ENCODE measurements at regions not wholly inside any gene's neighbourhood (a gene's known extent, or its start where the extent isn't known, plus 50 kb on each side); places are given as distances from the start of the nearest gene placed in this dataset.
"Not testable (repeated sequence)": the region's sequence is repeated elsewhere in the genome, so short reads cannot be mapped to it uniquely, and the experiment has no call there.

DNA sequence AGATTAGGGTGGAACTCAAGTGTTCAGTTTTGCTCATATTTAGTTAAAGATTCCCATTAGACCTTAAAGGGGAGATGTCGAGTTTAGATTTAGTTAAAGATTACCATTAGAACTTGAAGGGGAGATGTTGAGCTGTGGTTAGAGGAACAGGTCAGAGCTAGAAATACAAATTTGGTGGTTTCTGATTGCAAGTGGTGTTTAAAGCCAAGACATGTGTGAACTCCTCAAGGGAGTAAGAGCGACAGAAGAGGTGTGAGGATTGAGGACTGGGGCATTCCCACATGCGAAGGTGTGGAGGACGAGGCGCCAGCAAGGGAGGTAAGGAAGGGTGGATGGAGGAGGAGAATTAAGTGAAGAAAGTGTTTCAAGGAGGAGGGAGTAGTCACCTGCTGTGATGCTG is 168.6 kb downstream of the IER5 start:
- DNase-seq (ENCODE audit: low spot score): no peak

GRCh38 chr1:181259026-181259745 is 170.7 kb downstream of the IER5 start:
- DNase-seq (ENCODE audit: low spot score): no peak

- no peak for DNase-seq (ENCODE audit: low spot score)
Observed at GRCh38 chr1:181260271-181260670, 171.8 kb downstream of the IER5 start.

GRCh38 chr1:181260994-181261393 is 172.5 kb downstream of the IER5 start:
- no peak for DNase-seq (ENCODE audit: low spot score)

GRCh38 chr1:181262069-181262468 is 173.6 kb downstream of the IER5 start:
- no peak for DNase-seq (ENCODE audit: low spot score)

DNA sequence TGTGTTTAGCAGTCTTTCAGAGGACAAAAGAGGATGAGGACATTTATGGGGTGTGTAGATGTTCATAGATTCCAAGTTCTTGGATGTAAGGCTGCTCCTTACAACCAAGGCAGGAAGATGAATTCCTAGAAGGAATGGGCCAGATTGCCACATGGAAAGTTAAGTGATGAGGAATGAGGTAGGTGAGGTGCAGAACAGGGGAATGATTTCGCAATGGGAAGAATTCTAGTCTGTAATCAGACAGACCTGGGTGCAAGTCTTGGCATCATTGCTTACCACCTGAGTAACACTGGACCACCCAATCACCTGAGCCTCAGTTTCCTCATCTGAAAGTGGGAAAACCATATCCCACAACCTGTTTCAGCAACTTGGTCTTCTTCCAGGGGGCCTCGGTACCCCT is 174.9 kb downstream of the IER5 start:
- no peak for DNase-seq (ENCODE audit: low spot score)

DNA sequence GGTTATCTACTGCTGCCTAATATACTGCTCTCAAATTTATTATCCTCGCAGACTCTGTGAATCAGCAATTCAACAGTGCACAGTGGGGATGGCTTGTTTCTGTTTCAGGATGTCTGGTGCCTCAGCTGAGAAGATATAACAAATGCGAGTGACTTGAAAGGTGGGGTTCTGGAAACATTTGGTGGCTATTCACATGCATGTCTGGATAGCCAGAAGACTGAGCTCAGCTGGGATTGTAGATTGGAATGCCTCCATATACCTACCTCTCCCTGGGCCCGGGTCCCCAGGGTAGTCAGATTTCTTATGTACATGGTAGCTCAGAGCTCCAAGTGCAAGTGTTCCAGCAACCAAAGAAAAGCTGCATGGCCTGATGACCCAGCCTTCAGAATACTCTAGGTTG is 176.3 kb downstream of the IER5 start:
- DNase-seq (ENCODE audit: low spot score): no peak

DNA sequence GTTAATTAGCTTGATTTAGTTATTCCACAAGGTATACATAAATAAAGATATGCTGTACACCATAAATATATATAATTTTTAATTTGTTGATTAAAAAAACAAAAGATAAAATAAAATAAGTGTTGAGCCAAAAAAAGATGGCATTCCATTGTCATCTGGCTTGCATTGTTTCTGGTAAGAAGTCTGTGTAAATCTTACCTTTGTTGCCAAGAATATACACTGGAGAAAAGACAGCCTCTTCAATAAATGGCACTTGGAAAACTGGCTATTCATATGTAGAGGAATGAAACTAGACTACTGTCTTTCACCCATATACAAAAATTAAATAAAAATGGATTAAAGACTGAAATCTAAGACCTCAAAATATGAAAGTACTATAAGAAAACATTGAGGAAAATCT is 196.5 kb downstream of the IER5 start:
- no peak for DNase-seq (ENCODE audit: low spot score)

DNA sequence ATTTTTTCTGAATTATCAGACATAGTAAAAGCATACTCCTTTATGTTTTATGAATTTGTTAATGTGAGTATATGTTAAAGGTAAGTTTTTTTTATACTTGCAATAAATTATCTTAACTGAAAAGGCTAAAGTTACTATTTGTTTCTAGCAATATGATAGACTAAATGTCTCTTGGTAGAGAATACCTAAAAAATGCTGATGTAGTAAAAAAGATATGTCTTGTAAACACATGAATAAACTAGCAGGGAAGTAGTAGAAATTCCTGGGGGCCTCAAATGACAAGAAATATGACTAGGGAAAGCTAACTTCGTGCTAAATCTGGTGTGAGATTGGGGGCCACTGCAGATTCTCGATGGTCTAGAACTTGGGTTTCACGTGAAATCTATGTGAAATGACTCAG is 188.1 kb upstream of the CACNA1E start:
- no peak for DNase-seq (ENCODE audit: low spot score)

- no peak for DNase-seq (ENCODE audit: low spot score)
Observed at GRCh38 chr1:181296180-181296579, 187.1 kb upstream of the CACNA1E start.

DNA sequence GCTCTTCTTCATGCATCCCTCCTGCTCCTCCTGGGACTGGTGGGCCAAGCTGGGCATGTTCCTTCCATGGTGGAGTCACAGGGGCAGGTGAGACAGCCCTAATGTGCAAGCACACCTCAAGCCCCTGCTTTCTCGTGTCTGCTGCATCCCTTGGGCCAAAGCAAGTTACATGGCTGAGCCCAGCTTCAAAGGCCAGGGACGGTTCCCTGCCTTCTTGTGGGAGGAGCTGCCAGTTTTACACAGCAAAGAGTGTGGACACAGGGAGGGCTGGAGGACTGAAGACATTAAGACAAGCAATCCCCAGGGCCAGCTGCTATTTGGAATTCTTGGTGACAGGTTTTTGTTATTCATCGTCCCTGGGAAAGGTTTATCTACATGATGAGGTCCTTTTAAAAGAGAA is 175.2 kb upstream of the CACNA1E start:
- no peak for DNase-seq (ENCODE audit: low spot score)

DNA sequence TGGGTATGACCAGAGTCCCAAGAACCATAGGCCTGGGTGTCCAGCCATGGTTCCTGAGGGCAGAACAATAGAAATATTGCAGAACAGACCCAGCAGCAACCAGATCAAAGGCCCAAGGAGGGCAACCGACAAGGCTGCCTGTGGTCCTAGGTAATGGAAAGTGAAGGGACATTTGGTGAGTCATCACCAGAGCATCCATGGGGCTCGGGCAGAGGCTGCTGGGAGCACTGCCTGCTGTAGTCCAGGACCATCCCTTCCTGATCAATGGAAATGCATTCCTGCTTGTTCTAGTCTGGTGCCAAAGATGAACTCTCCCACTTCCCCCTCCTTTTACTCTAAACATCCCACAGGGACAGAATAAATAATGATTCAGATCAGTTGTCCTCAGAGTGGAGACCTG is 172.8 kb upstream of the CACNA1E start:
- no peak for DNase-seq (ENCODE audit: low spot score)

DNA sequence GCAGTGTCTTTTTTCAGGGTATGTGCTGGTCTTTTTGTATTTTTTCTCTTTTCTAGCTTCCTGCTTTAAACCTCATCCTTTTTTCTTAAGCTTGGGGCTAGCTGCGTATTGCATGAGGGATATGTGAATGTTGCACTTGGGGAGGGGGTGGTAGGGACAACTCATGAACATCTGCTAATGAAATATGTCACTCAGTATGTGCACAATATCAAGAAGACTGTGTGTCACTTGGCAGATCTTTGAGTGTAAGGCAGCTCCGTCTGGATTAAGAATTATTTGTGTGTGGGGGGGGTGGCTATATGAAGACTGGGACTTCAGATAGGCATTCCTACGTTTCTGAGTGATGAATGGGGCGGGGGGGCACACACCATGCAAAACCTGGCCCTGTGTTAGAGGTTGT is 170.4 kb upstream of the CACNA1E start:
- no peak for DNase-seq (ENCODE audit: low spot score)

DNA sequence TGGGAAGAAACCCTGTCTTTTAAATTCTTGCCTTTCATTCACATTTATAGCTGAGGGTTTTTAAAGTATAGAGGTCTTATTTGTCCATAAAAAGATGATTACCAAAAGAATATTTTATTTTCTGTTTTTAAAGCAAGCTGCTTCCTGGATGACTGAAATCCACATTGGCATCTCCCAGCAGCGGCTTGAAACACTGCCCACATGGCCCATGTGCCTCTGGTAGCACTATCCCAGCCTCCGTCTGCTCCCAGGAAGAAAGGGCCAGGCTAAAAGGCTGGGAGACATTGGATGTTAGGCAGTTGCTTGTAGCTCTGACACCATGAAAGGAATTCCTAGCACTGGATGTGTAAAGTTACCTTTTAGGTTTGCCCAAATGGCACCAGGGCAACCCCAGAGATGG is 169.9 kb upstream of the CACNA1E start:
- DNase-seq (ENCODE audit: low spot score): no peak

DNA sequence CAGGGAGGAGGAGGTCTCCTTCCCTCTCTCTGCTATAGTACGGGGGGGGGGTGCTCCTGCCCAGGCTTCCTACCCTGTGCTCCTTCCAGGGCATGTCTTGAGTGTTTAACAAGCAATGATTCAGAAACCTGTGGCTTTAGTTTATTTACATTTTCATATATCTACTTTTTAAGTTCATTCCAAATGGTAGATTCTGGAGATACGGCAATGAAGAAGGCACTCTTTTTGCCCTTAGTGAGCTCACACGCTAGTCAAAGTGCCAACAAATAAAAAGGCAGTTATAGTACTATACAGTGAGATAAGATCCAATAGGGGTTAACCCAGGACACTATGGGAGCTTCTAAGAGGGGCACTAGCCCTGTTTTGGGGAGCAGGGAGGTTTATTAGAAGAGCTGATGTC is 169.3 kb upstream of the CACNA1E start:
- DNase-seq (ENCODE audit: low spot score): no peak

DNA sequence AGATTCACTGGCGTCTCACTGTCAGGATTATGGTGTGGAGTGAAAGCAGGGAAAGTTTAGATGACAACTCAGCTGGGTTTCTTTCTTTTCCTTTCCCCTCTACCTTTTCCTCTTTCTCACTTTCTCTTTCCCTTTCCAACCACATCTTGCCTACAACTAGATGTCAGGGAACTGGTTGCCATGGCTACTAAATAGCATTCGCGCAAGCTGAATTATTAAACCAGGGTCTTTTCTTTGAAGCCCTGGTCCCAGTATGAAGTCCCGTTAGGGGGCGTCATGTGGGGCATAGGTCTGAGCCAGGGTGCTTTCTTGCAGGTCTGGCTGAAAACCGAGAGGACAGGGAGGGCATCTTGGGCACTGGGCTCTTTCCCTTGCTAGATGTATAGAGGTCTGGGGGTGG is 168.4 kb upstream of the CACNA1E start:
- no peak for DNase-seq (ENCODE audit: low spot score)

DNA sequence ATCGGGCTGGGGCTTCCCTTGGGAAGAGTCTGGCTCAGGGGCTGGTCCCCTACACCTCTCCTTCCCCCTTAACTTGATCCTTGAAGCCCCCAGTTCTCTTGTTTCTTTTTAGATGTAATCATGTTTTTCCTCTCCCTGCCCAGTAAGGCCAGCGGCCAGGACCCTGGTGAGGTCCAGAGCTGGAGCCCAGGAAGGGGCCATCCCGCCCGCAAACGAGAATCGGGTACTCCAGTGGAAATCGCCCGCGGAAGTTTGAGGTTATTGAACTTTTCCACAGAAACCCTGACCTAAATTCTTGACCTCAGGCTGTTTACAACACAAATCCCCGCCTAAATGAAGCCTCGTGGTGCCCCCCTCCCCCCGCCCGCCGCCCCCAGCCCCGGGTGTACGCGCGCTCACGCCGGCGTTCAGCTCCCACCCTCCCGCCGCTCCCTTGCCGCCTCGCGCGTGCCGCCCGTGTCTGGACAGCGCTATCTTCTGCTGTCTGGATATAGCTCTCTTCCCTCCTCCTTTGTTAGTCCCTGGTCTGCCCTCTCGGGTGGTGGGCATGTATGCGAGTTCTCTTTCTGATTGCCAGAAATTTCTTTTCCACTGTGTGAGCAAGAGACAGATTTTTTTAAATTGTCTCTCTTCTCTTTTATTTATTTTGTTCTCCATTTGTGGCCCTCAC is 165.9 kb upstream of the CACNA1E start:
- DNase-seq (ENCODE audit: low spot score): no peak

DNA sequence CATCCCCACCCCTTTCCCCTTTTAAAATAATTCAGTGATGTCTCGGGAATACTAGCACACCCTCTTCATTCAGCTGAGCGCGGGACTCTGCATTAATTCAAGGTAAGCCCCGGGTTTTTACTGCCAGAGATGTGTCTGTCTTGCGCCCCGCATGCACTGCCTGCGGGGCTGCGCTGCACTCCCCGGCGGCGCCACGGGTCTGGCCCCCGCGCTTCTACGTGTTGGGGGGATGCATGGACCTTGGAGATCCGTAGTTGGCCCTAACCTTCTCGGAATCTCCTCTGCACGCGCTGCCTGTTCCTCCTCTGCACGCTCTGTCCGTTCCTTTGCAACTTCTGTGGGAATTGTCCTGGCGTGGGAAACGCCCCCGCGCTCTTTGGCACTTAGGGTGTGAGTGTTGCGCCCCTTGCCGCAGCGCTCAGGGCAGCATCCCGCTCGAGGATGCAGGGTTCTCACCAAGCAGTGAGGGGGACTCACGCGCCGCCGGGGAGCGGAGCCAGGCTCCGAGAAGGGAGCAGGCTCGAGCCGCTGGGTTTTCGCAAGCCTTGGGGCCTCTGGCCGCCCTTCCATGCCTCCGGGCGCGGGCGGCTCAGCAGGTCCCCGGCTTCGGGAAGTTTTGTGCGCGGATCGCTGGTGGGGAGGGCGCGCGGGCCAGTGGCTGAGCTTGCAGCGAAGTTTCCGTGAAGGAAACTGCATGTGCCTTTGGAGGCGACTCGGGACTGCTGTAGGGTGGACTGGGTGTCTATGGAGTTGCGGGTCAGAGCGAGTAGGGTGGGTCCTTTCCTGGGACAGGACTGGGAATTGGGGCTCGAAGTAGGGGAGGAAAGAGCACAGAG is 165.1 kb upstream of the CACNA1E start:
- DNase-seq (ENCODE audit: low spot score): no peak

DNA sequence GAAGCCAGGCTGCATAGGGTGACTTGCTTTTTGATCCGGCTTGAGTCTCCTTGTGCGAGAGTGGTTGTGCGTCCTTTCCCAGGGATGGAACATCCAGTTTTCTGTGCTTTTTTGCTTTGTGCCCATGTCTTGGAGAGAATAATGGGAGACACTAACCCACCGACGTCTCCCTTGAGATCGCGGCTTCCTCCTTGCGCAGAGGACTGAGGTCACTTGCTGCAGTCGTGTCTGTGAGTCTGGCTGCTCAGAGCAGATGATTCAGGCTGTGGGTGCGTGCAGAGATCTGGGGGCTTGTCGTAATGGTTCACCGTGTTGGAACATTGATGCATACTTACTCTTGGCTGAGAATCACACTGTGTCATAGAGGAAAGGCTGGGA is 164.5 kb upstream of the CACNA1E start:
- DNase-seq (ENCODE audit: low spot score): no peak

DNA sequence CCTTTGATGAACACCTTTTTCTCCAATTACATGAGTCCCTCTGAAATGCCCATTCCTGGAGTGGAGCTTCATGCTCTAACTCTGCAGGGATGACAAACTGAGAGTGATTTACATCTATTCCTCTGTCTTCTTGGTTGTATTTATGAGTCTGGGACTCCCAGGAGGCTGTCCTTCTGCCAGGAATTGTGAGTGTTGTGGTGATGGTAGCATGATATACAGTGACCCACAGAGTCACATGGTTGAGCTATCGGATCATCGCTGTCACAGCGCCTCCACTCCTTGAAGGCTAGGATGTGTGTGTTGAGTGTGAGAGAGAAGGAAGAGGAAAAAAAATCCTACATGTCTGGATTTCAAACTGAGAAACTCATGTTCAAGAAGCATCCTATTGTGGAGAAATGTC is 163.4 kb upstream of the CACNA1E start:
- DNase-seq (ENCODE audit: low spot score): no peak

DNA sequence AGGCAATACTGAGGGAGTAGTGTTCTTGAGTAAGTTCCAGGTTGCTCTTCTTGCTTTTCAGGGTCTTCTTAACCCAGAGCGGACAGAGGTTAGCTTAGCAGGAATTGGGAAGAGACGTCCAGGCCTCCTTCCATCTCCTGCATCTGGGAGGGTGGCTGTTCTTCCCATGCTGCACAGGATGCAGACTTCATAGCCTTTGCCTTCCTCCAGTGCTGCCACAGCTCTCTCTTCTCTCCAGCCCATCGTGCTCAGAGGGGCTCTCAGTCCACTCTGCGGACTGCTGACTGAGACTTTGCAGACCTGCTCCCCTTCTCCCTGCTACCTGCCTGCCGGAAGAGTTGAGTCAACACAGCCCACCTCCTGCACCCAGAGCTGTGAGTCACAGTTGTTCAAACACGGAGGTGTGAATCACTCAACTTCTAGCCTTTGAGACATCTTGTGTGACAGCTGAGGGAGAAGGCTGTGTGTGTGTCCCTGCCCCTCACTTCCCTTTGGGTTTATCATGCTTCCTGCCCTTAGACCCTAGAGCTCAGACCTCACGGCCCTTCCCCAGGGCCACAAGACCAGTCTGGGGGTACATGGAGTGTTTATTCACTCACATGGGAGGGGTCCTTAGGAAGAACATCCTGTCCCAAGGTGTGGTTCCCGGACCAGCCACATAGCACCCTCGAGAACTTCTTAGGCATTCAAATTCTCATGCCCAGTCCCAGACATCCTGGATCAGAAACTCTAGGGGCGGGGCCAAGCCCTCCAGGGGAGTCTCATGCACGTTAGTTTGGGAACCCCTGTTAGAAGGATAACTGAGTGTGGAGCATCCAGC is 158.3 kb upstream of the CACNA1E start:
- no peak for DNase-seq (ENCODE audit: low spot score)

DNA sequence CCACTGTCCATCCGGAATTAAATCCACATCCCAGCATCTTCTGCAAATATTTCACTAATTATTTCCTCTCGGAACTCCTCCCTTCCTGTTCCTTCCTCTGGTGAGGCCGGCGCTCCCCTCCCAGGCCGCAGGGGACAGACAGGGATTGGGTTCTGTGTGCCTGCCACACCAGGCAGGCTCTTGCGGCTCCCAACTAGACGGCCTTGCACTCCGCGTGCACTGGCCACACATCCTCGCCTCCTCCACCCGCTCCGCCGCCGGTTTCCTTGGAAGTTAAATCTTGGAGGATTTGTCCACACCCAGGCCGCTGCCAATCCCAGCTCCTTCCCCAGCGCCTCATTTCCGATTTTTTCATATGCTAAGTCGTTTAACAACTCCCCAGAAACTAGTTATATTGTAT is 157.6 kb upstream of the CACNA1E start:
- DNase-seq (ENCODE audit: low spot score): not testable (repeated sequence)
